ENCODE measurements at regions not wholly inside any gene's neighbourhood (a gene's known extent, or its start where the extent isn't known, plus 50 kb on each side); places are given as distances from the start of the nearest gene placed in this dataset.

GRCh38 chr12:124372831-124373230 lies 77.9 kb downstream of the RFLNA start:
- Histone ChIP-seq H3F3A (ENCODE audit: insufficient read depth, low read length) (no peaks in the 10 kb centered on the region), H3K4me1 (ENCODE audit: insufficient read depth, low read length, severe bottlenecking) (no peaks in the 10 kb centered on the region), H3K36me3 (ENCODE audit: insufficient read depth, low read length) (0 out of 2 replicates have a peak, but pooled peaks cover 3% of the 10 kb centered on the region), H3K9me2 (ENCODE audit: low read depth, low read length) (no peaks in the 10 kb centered on the region), H3K27ac (ENCODE audit: low read depth, low read length, poor library complexity, severe bottlenecking) (no peak overlapping the region), H2AFZ (ENCODE audit: low read length) (no peak overlapping the region), H4K20me1 (ENCODE audit: insufficient read depth, low read length) (no peaks in the 10 kb centered on the region), H3K9me3 (ENCODE audit: low read length) (no peaks in the 10 kb centered on the region), H3K4me3 (ENCODE audit: low read depth, low read length, poor library complexity, severe bottlenecking) (no peak overlapping the region), H3K79me2 (ENCODE audit: insufficient read depth, low read length) (no peaks in the 10 kb centered on the region), H3K9ac (ENCODE audit: low read length) (no peak overlapping the region), H3K27me3 (ENCODE audit: insufficient read depth, low read length) (no peaks in the 10 kb centered on the region), H3K4me2 (ENCODE audit: low read length) (no peak overlapping the region)
- no peak for TF ChIP-seq CTCF (IDR thresholded peaks at IDR 0.05; ENCODE audit: low read length)
- no peak for TF ChIP-seq EZH2 (IDR thresholded peaks at IDR 0.05; ENCODE audit: borderline replicate concordance, low read length)

- Histone ChIP-seq H3K27ac (ENCODE audit: low read depth, low read length, poor library complexity, severe bottlenecking) (no peak overlapping the region), H3K9me2 (ENCODE audit: low read depth, low read length) (no peaks in the 10 kb centered on the region), H4K20me1 (ENCODE audit: insufficient read depth, low read length) (no peaks in the 10 kb centered on the region), H3K9ac (ENCODE audit: low read length) (no peak overlapping the region), H3K4me1 (ENCODE audit: insufficient read depth, low read length, severe bottlenecking) (no peaks in the 10 kb centered on the region), H3K9me3 (ENCODE audit: low read length) (no peaks in the 10 kb centered on the region), H3K27me3 (ENCODE audit: insufficient read depth, low read length) (no peaks in the 10 kb centered on the region), H3F3A (ENCODE audit: insufficient read depth, low read length) (no peaks in the 10 kb centered on the region), H3K36me3 (ENCODE audit: insufficient read depth, low read length) (0 out of 2 replicates have a peak, but pooled peaks cover 3% of the 10 kb centered on the region), H3K79me2 (ENCODE audit: insufficient read depth, low read length) (no peaks in the 10 kb centered on the region), H3K4me3 (ENCODE audit: low read depth, low read length, poor library complexity, severe bottlenecking) (no peak overlapping the region), H3K4me2 (ENCODE audit: low read length) (no peak overlapping the region), H2AFZ (ENCODE audit: low read length) (no peak overlapping the region)
- TF ChIP-seq EZH2 (IDR thresholded peaks at IDR 0.05; ENCODE audit: borderline replicate concordance, low read length) = no peak
These were observed 77.2 kb downstream of the RFLNA start for GRCh38 chr12:124371970-124372555.

GRCh38 chr12:124371366-124371765 lies 76.5 kb downstream of the RFLNA start:
- Histone ChIP-seq H3K4me1 (ENCODE audit: insufficient read depth, low read length, severe bottlenecking) (no peaks in the 10 kb centered on the region), H4K20me1 (ENCODE audit: insufficient read depth, low read length) (no peaks in the 10 kb centered on the region), H3F3A (ENCODE audit: insufficient read depth, low read length) (no peaks in the 10 kb centered on the region), H3K4me3 (ENCODE audit: low read depth, low read length, poor library complexity, severe bottlenecking) (no peak overlapping the region), H3K27me3 (ENCODE audit: insufficient read depth, low read length) (no peaks in the 10 kb centered on the region), H3K79me2 (ENCODE audit: insufficient read depth, low read length) (no peaks in the 10 kb centered on the region), H3K9me3 (ENCODE audit: low read length) (no peaks in the 10 kb centered on the region), H3K9ac (ENCODE audit: low read length) (no peak overlapping the region), H3K36me3 (ENCODE audit: insufficient read depth, low read length) (0 out of 2 replicates have a peak, but pooled peaks cover 3% of the 10 kb centered on the region), H3K9me2 (ENCODE audit: low read depth, low read length) (no peaks in the 10 kb centered on the region), H2AFZ (ENCODE audit: low read length) (no peak overlapping the region), H3K27ac (ENCODE audit: low read depth, low read length, poor library complexity, severe bottlenecking) (no peak overlapping the region), H3K4me2 (ENCODE audit: low read length) (no peak overlapping the region)
- TF ChIP-seq EZH2 (IDR thresholded peaks at IDR 0.05; ENCODE audit: borderline replicate concordance, low read length) (no peak), CTCF (IDR thresholded peaks at IDR 0.05; ENCODE audit: low read length) (no peak)

GRCh38 chr12:124370851-124371250 lies 76.0 kb downstream of the RFLNA start:
- H4K20me1 ChIP-seq (ENCODE audit: insufficient read depth, low read length) = no peaks in the 10 kb centered on the region
- H3K27ac ChIP-seq (ENCODE audit: low read depth, low read length, poor library complexity, severe bottlenecking) = no peak overlapping the region
- TF ChIP-seq EZH2 (IDR thresholded peaks at IDR 0.05; ENCODE audit: borderline replicate concordance, low read length) (no peak), CTCF (IDR thresholded peaks at IDR 0.05; ENCODE audit: low read length) (no peak)
- no peaks in the 10 kb centered on the region for H3K4me1 ChIP-seq (ENCODE audit: insufficient read depth, low read length, severe bottlenecking)
- no peaks in the 10 kb centered on the region for H3K9me3 ChIP-seq (ENCODE audit: low read length)
- H3K9ac ChIP-seq (ENCODE audit: low read length) = no peak overlapping the region
- no peak overlapping the region for H3K4me3 ChIP-seq (ENCODE audit: low read depth, low read length, poor library complexity, severe bottlenecking)
- H3F3A ChIP-seq (ENCODE audit: insufficient read depth, low read length) = no peaks in the 10 kb centered on the region
- H3K36me3 ChIP-seq (ENCODE audit: insufficient read depth, low read length) = 0 out of 2 replicates have a peak, but pooled peaks cover 3% of the 10 kb centered on the region
- H3K27me3 ChIP-seq (ENCODE audit: insufficient read depth, low read length) = no peaks in the 10 kb centered on the region
- H3K79me2 ChIP-seq (ENCODE audit: insufficient read depth, low read length) = no peaks in the 10 kb centered on the region
- no peak overlapping the region for H3K4me2 ChIP-seq (ENCODE audit: low read length)
- H3K9me2 ChIP-seq (ENCODE audit: low read depth, low read length) = no peaks in the 10 kb centered on the region
- no peak overlapping the region for H2AFZ ChIP-seq (ENCODE audit: low read length)
